Sigmoid colon (tissue), 6 donors: ENCODE measurements at regions not wholly inside any gene's neighbourhood (a gene's known extent, or its start where the extent isn't known, plus 50 kb on each side); places are given as distances from the start of the nearest gene placed in this dataset.
"Not testable (repeated sequence)": the region's sequence is repeated elsewhere in the genome, so short reads cannot be mapped to it uniquely, and the experiment has no call there.

ENCODE experiments used
- DNase-seq: peaks from one replicate; pipeline ENCODE4 v3.0.0-alpha.2; 2019
- H3K27ac ChIP-seq, 4 donors: fragments of 200-600 bp; sonication (generic); one replicate each; pipeline ENCODE4 v1.5.1; 2016 to 2019; ENCODE audit warnings: mild to moderate bottlenecking in 1 of 4
- H3K27me3 ChIP-seq, 3 donors: fragments of 200-600 bp; sonication (generic); one replicate each; pipeline ENCODE4 v1.5.1; 2019; ENCODE audit warnings: mild to moderate bottlenecking in 1 of 3
- H3K36me3 ChIP-seq, 4 donors: fragments of 200-600 bp; sonication (generic); one replicate each; pipeline ENCODE4 v1.5.1; 2016 to 2019
- H3K4me1 ChIP-seq, 4 donors: fragments of 200-600 bp; sonication (generic); one replicate each; pipeline ENCODE4 v1.5.1; 2017 to 2019
- H3K4me3 ChIP-seq, 4 donors: fragments of 200-600 bp; sonication (generic); one replicate each; pipeline ENCODE4 v1.5.1; 2017 to 2019; ENCODE audit warnings: mild to moderate bottlenecking in 2 of 4, moderate library complexity in 1 of 4
- H3K9me3 ChIP-seq, 4 donors: fragments of 200-600 bp in 3 of 4; sonication (generic) in 3 of 4; one replicate each; pipeline versions ENCODE4 v1.5.1 to v1.6.1; 2013 to 2019
- CTCF ChIP-seq, 4 experiments: fragments of 450-650 bp in 3 of 4; fragments of 200-600 bp in 1 of 4; IDR thresholded peaks; one replicate each; pipeline ENCODE4 v1.5.1; 2016 to 2019; ENCODE audit warnings: antibody characterized with exemption in 4 of 4, mild to moderate bottlenecking in 3 of 4, moderate library complexity in 2 of 4
- EP300 ChIP-seq, 4 donors: sonication (generic); formaldehyde crosslinking; IDR thresholded peaks; one replicate each; pipeline ENCODE4 v1.6.1; 2017; ENCODE audit warnings: antibody characterized with exemption in 4 of 4
- POLR2A ChIP-seq, 2 donors: fragments of 450-650 bp; IDR thresholded peaks; one replicate each; pipeline ENCODE4 v1.6.1; 2016; ENCODE audit warnings: antibody characterized with exemption in 2 of 2, mild to moderate bottlenecking in 2 of 2, moderate library complexity in 2 of 2
- POLR2AphosphoS5 ChIP-seq, 4 donors: sonication (generic); formaldehyde crosslinking; IDR thresholded peaks; one replicate each; pipeline ENCODE4 v1.6.1; 2017; ENCODE audit warnings: antibody characterized with exemption in 4 of 4
- WGBS, 2 donors: extraction: QIAGEN DNeasy Blood & Tissue Kit; methylation state at CpG; one replicate each; pipeline ENCODE4 v1.1.7; 2013; 5-methylcytosine and 5-hydroxymethylcytosine counted together
- intact Hi-C: fragments of 100-400 bp; cut with DNase I; formaldehyde crosslinking; loops from one replicate; pipeline ENCODE4 v1.15.1; 2023
- donor health status: healthy with polysubstance abuse.
- donor health status: healthy.

- H3K4me1 ChIP-seq, result no peaks in the 10 kb centered on the region
- no peak overlapping the region for H3K27ac ChIP-seq
- H3K9me3 ChIP-seq, result no peaks in the 10 kb centered on the region
- no peaks in the 10 kb centered on the region for H3K27me3 ChIP-seq
- no peak overlapping the region for H3K4me3 ChIP-seq
- DNase-seq, result no peak
- WGBS, 2 donors, result 23 to 47% methylated on average over 3 of the region's 3 CpGs
- intact Hi-C loops, result no loop called here
- H3K36me3 ChIP-seq, result no peaks in the 10 kb centered on the region
- TF ChIP-seq POLR2A (IDR thresholded peaks at IDR 0.05), result no peak
- no peak for TF ChIP-seq CTCF (IDR thresholded peaks at IDR 0.05)
- no peak for TF ChIP-seq EP300 (IDR thresholded peaks at IDR 0.05)
- TF ChIP-seq POLR2AphosphoS5 (IDR thresholded peaks at IDR 0.05), result no peak
Measured at GRCh38 chr6:86192123-86192522, 549.4 kb upstream of the SYNCRIP start.

- intact Hi-C loops, result loop anchor here (10.0 kb wide), 1 partner anchor 250 kb away; no protein-coding TSS in a partner anchor
- not testable (repeated sequence) for H3K27ac ChIP-seq
Measured at GRCh38 chr6:86175149-86175548, 532.5 kb upstream of the SYNCRIP start.

DNA sequence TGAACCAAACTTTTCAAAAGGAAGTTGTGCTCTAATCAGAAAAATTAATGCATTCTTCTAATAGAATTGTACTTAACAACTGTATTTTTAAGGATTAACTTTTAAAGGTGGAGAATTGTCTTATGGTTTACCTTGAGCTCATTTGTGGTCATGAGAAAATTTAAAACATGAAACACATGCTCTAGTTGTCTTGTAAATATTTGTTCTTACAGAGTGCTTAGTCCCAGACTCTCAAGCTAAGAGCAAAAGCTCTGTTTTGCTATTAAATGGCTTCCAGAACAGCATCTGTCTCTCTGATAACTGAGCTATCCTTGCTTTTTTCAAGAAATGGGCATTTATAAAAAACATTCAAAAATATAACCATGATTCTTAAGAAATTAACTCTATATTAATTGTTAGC is 512.2 kb upstream of the SYNCRIP start:
- TF ChIP-seq EP300 (IDR thresholded peaks at IDR 0.05) (no peak), CTCF (IDR thresholded peaks at IDR 0.05) (no peak), POLR2A (IDR thresholded peaks at IDR 0.05) (no peak), POLR2AphosphoS5 (IDR thresholded peaks at IDR 0.05) (no peak)
- intact Hi-C loops, result no loop called here
- Histone ChIP-seq H3K4me3 (no peak overlapping the region), H3K4me1 (no peaks in the 10 kb centered on the region), H3K36me3 (no peaks in the 10 kb centered on the region), H3K27me3 (no peaks in the 10 kb centered on the region), H3K27ac (no peak overlapping the region), H3K9me3 (no peaks in the 10 kb centered on the region)
- DNase-seq, result no peak

More at GRCh38 chr6:86175149-86175548, 532.5 kb upstream of the SYNCRIP start:
- not testable (repeated sequence) for DNase-seq, H3K9me3 ChIP-seq, H3K36me3 ChIP-seq, H3K4me3 ChIP-seq, H3K4me1 ChIP-seq, H3K27me3 ChIP-seq
- WGBS, 2 donors, result 33 to 62% methylated on average over 9 of the region's 9 CpGs
- peak in 1 of 4 experiments; percentile 12 for TF ChIP-seq CTCF (IDR thresholded peaks at IDR 0.05)

- no peak for DNase-seq
- Histone ChIP-seq H3K36me3 (no peaks in the 10 kb centered on the region), H3K4me1 (no peaks in the 10 kb centered on the region), H3K4me3 (no peak overlapping the region), H3K9me3 (no peaks in the 10 kb centered on the region), H3K27ac (no peak overlapping the region), H3K27me3 (no peaks in the 10 kb centered on the region)
- TF ChIP-seq POLR2A (IDR thresholded peaks at IDR 0.05), result no peak
- intact Hi-C loops, result no loop called here
- 42 to 69% methylated on average over 3 of the region's 3 CpGs for WGBS, 2 donors
Measured at GRCh38 chr6:86153521-86153920, 510.8 kb upstream of the SYNCRIP start.

GRCh38 chr6:86152546-86152945 is 509.9 kb upstream of the SYNCRIP start:
- Histone ChIP-seq H3K4me3 (no peak overlapping the region), H3K27me3 (no peaks in the 10 kb centered on the region), H3K36me3 (no peaks in the 10 kb centered on the region), H3K9me3 (no peaks in the 10 kb centered on the region), H3K27ac (no peak overlapping the region), H3K4me1 (no peaks in the 10 kb centered on the region)
- DNase-seq, result no peak
- TF ChIP-seq POLR2A (IDR thresholded peaks at IDR 0.05), result no peak
- no peak for TF ChIP-seq POLR2AphosphoS5 (IDR thresholded peaks at IDR 0.05)
- TF ChIP-seq EP300 (IDR thresholded peaks at IDR 0.05), result no peak
- no peak for TF ChIP-seq CTCF (IDR thresholded peaks at IDR 0.05)
- intact Hi-C loops, result no loop called here
- WGBS, 2 donors, result 56 to 66% methylated on average over 4 of the region's 4 CpGs
